Skeletal muscle cell (primary cell): ENCODE measurements at regions not wholly inside any gene's neighbourhood (a gene's known extent, or its start where the extent isn't known, plus 50 kb on each side); places are given as distances from the start of the nearest gene placed in this dataset.
A peak's percentile ranks its signal among the peaks of the same experiment; 100 is the strongest.

Source experiments
- DNase-seq: peaks from one replicate; pipeline ENCODE4 v3.0.0-alpha.2; 2010; ENCODE audit warnings: low read depth
- H3K4me3 ChIP-seq: 2 replicates; pipeline ENCODE4 v1.5.1; 2011; ENCODE audit warnings: low read depth, mild to moderate bottlenecking, control low read depth, low read length, moderate library complexity

- no peak overlapping the region for H3K4me3 ChIP-seq
- DNase-seq = no peak
Measured at GRCh38 chr12:89970722-89971121, 262.1 kb upstream of the ATP2B1 start.

GRCh38 chr12:89969093-89969492 lies 260.5 kb upstream of the ATP2B1 start:
- H3K4me3 ChIP-seq = no peak overlapping the region
- no peak for DNase-seq

- DNase-seq = no peak
- H3K4me3 ChIP-seq = no peak overlapping the region
Measured at GRCh38 chr12:89968151-89968700, 259.6 kb upstream of the ATP2B1 start.

GRCh38 chr12:89966495-89967240 lies 258.0 kb upstream of the ATP2B1 start:
- H3K4me3 ChIP-seq = no peak overlapping the region
- no peak for DNase-seq

GRCh38 chr12:89965993-89966392 lies 257.4 kb upstream of the ATP2B1 start:
- no peak for DNase-seq
- no peak overlapping the region for H3K4me3 ChIP-seq

- no peak for DNase-seq
- no peak overlapping the region for H3K4me3 ChIP-seq
Measured at GRCh38 chr12:89962648-89963047, 254.0 kb upstream of the ATP2B1 start.

- DNase-seq = no peak
- H3K4me3 ChIP-seq = no peak overlapping the region
Measured at GRCh38 chr12:89960607-89961394, 252.2 kb upstream of the ATP2B1 start.

- no peak overlapping the region for H3K4me3 ChIP-seq
- no peak for DNase-seq
Measured at GRCh38 chr12:89960011-89960507, 251.4 kb upstream of the ATP2B1 start.

GRCh38 chr12:89959179-89959578 lies 250.5 kb upstream of the ATP2B1 start:
- H3K4me3 ChIP-seq = no peak overlapping the region
- no peak for DNase-seq

- H3K4me3 ChIP-seq = no peak overlapping the region
- DNase-seq = no peak
Measured at GRCh38 chr12:89954259-89954658, 245.6 kb upstream of the ATP2B1 start.

- no peak overlapping the region for H3K4me3 ChIP-seq
- DNase-seq = no peak
Measured at GRCh38 chr12:89951694-89952060, 243.0 kb upstream of the ATP2B1 start.

- DNase-seq = no peak
- H3K4me3 ChIP-seq = no peak overlapping the region
Measured at GRCh38 chr12:89951050-89951693, 242.5 kb upstream of the ATP2B1 start.

GRCh38 chr12:89950421-89950820 lies 241.8 kb upstream of the ATP2B1 start:
- no peak for DNase-seq
- H3K4me3 ChIP-seq = no peak overlapping the region

GRCh38 chr12:89949457-89950195 lies 241.0 kb upstream of the ATP2B1 start:
- peak; percentile 67 for DNase-seq
- H3K4me3 ChIP-seq = no peak overlapping the region

- no peak for DNase-seq
- no peak overlapping the region for H3K4me3 ChIP-seq
Measured at GRCh38 chr12:89948271-89949175, 239.9 kb upstream of the ATP2B1 start.

GRCh38 chr12:89947437-89948270 lies 239.0 kb upstream of the ATP2B1 start:
- DNase-seq = peak; percentile 80
- H3K4me3 ChIP-seq = no peak overlapping the region

- DNase-seq = no peak
- H3K4me3 ChIP-seq = no peak overlapping the region
Measured at GRCh38 chr12:89946518-89947135, 238.0 kb upstream of the ATP2B1 start.
